GM19395 (cell line): ENCODE measurements at regions not wholly inside any gene's neighbourhood (a gene's known extent, or its start where the extent isn't known, plus 50 kb on each side); places are given as distances from the start of the nearest gene placed in this dataset.

Experiments used
- ATAC-seq: cut with Tn5 transposase; IDR thresholded peaks from one replicate; pipeline ENCODE4 v1.9.1; 2021; ENCODE audit warnings: mild to moderate bottlenecking, moderate library complexity; ENCODE audit not compliant: unreplicated experiment

DNA sequence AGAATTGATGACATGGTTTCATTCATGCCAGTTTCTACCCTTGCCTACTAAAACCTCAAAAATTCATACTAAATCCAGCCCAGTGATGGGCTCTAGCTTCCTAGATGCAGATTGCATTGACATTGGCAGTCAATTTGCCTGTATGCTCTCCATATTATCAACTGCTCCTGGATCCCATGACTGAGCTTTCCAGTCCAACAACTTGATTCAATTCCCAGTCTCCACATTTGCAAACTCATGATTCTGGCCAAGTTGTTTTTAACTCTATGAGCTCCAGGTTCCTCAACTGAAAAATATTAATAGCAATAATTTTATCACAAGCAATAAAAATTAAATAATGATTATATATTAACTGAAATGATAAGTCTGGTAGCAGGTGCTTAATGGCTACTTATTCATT lies 51.0 kb upstream of the DSC1 start:
- no peak for ATAC-seq

GRCh38 chr18:31217038-31217849 lies 54.6 kb upstream of the DSC1 start:
- ATAC-seq = no peak

DNA sequence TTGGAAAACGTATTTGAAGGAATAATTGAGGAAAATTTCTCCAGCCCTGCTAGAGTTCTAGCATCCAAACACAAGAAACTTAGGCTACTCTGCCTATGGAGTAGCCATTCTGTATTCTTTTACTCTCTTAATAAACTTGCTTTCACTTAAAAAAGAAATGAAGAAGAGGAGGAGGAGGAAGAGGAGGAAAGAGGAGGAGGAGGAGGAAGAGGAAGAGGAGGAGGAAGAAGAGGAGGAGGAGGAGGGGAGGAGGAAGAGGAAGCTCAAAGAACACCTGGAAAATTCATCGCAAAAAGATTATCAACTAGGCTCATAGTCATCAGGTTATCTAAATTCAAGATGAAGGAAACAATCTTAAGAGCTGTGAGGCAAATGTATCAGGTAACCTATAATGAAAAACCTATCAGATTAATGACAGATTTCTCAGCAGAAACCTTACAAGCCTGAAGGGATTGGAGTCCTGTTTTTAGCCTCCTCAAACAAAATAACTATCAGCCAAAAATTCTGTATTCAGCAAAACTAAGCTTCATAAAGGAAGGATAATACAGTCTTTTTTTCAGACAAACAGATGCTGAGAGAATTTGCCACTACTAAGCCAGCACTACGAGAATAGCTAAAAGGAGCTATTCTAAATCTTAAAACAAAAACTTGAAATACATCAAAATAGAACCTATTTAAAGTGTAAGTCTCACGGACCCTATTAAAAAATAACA lies 56.2 kb upstream of the DSC1 start:
- ATAC-seq = no peak

DNA sequence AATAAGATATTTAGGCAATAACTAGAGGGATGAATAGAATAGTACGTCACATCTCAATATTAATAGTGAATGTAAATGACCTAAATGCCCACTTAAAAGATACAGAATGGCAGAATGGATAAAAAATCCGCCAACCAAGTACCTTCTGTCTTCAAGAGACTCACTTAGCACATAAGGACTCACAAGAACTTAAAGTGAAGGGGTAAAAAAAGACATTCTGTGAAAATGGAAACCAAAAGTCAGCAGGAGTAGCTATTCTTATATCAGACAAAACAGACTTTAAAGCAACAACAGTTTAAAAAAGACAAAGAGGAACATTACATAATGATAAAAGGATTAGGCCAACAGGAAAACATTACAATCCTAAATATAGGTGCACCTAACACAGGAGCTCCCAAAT lies 56.7 kb upstream of the DSC1 start:
- ATAC-seq = no peak

DNA sequence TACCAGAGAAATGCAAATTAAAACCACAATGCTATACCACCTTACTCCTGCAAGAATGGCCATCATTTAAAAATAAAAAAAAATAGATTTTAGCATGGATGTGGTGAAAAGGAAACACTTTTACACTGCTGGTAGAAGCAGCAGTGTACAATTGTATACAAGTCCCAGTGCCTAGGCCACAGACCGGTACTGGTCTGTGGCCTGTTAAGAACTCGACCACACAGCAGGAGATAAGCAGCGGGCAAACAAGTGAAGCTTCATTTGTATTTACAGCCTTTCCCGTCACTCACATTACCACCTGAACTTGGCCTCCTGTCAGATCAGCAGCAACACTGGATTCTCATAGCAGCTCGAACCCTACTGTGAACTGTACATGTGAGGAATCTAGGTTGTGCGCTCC lies 60.7 kb upstream of the DSC1 start:
- no peak for ATAC-seq

GRCh38 chr18:31225668-31226067 lies 63.0 kb upstream of the DSC1 start:
- no peak for ATAC-seq

DNA sequence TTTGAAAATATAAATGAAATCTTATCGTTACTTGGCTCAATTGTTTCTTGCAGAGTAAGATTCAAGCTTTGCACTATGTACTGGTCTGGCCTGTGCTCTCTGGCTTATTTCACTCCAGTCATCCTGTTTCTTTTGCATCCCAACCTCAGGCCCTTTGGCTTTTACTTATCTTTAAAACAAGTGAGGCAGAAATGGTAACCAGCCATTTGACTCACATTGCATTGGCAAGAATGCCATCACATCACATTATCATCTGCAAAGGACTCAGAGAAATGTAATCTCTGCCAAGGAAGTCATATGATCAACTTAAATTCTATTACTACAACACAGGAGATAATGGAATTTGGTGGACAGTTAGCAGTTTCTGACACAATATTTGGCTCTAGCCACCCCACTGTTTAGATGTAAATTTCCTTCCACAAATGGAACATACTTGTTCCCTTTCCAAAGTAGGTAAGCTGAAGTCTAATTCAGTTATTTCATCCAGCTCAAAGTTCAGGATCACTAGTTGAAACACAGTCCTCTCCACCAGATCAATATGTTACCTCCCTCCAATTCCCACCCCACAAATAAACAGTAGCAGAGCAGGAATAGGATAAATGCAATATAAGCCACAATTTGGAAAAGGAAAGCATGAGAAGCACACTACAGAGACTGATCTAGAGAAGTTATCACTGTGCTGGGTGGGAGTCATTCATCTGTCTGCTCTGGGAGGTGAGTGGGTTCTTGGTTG lies 65.0 kb upstream of the DSC1 start:
- no peak for ATAC-seq

GRCh38 chr18:31229829-31230228 lies 67.2 kb upstream of the DSC1 start:
- ATAC-seq = no peak

DNA sequence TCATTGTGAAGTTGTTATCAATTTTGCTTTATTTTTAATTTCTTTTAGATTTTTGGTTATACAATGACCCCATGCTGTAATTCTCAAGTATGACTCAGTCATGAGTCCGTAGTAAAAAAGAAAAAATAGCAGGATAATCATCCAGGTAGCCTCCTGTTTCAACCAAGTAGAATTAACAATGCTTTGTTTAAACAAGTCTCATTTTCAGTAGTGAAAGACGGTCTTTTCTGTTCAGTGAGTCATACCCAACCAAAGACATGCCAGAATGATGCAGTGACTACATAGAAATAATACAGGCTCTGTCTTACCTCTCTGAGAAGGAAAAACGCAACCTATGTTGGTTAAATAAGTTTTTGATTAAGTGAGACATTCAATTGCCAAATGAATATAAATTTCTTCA lies 67.8 kb upstream of the DSC1 start:
- ATAC-seq = peak; percentile 84

- ATAC-seq = no peak
Measured at GRCh38 chr18:31232013-31232412, 69.4 kb upstream of the DSC1 start.

DNA sequence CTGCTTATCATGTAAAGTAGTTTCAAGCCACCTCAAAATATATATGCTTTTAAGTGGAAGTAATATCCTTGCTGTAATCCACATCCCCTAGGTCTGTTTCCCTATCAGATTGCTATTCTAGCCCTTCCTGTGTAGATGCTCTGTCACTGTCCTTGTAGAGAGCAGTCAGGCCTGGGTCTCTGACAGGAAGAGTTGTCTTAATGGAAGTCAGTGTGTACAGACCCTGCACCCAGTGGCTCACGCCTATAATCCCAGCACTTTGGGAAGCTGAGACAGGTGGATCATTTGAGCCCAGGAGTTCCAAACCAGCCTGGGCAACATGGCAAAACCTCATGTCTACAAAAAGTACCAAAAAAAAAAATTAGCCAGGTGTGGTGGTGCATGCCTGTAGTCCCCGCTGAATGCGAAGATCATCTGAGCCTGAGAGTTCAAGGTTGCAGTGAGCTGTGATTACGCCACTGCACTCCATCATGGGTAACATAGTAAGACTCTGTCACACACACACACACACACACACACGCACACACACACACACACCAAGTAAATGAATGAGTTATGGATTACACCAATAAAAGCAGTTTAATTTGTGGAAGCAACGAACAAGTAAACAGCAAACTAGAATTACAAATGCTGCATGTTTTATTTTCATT lies 70.2 kb upstream of the DSC1 start:
- ATAC-seq = no peak

- no peak for ATAC-seq
Measured at GRCh38 chr18:31233621-31234275, 71.1 kb upstream of the DSC1 start.

DNA sequence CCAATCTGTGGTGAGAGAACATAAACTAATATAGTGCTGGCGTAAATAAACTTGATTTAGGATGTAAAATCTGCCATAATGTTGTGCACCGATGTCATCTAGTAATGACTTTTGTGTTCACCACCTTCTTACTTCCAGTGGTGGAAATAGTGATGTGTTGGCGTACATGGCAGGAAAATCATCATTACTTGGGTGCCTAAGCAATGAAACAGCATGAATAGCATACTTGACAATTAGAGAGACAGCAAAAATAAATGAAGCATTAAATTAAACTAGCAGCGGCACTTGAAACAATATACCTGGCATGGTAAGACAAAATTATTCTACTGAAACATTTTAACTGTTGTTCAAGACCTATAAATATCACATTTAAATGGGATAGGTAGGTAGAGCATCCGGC lies 73.2 kb upstream of the DSC1 start:
- ATAC-seq = no peak

GRCh38 chr18:31237142-31237541 lies 74.5 kb upstream of the DSC1 start:
- no peak for ATAC-seq

DNA sequence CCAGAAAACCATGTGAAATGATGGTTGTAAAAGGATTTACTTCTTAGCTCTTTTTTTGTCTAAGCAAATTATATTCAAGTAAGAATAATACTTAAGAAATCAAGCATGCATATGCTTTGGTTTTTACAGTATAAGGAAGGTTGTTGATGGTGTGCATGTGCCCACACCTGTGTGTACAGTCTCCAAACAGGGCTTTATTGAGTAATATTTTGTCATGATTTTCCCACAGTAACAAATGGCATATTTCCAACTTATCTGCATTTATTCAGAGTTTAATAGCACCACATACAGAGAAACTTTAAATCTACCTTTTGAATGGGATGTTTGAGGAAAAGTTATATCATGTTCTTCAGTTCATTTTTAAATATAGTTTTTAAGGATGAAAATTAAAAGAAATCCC lies 76.5 kb upstream of the DSG1 start:
- ATAC-seq = no peak

GRCh38 chr18:31241900-31242409 lies 76.0 kb upstream of the DSG1 start:
- ATAC-seq = no peak

DNA sequence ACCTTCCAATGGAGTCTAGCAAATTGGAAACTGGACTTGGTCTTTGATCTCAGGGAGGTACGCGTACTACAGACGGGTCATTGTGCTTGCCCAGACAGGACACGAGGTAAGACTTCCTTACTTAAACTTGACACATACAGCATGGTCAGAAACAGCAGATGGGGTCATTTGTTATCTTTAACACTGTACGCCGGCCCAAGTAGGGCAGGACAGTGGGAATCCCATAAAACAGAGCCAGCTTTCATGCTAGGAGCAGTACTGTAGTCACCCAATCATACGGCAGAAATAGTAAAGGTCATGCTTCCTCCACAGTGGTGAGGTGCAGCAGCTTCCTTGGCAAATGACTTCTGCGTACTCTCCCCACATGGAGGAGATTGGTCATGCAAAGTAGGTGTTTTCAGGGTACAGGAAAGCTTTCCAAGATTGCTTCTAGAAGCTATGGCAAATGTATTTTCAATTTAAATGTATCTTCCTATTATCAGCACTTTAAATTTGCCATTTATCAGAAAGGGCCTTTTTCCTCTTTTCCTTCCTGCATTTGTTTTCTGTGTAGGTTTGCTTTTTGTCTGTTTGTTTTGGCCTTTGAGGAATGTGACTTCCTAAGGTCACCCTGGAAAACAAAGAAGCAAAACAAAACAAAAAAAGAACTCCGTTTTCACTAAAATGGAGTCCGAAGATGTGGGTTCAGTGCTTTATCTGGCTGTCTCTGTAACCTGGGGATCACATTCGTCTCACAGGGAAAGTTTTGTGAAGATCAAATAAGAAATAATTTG lies 74.0 kb upstream of the DSG1 start:
- ATAC-seq = no peak

- no peak for ATAC-seq
Measured at GRCh38 chr18:31244771-31245394, 73.1 kb upstream of the DSG1 start.

- ATAC-seq = no peak
Measured at GRCh38 chr18:31245820-31246219, 72.1 kb upstream of the DSG1 start.
